Inflammatory macrophage treated with lipopolysaccharide for 4 hours (primary cell): ENCODE measurements at regions not wholly inside any gene's neighbourhood (a gene's known extent, or its start where the extent isn't known, plus 50 kb on each side); places are given as distances from the start of the nearest gene placed in this dataset.
A peak's percentile ranks its signal among the peaks of the same experiment; 100 is the strongest.
"Not testable (repeated sequence)": the region's sequence is repeated elsewhere in the genome, so short reads cannot be mapped to it uniquely, and the experiment has no call there.

Source experiments
- DNase-seq: peaks from one replicate; pipeline ENCODE4 v3.0.0-alpha.2; 2020

GRCh38 chr1:25131794-25132193 lies 100.5 kb downstream of the SYF2 start:
- peak; percentile 38 for DNase-seq

GRCh38 chr1:25130895-25131294 lies 101.4 kb downstream of the SYF2 start:
- DNase-seq, result no peak

- DNase-seq, result no peak
Observed at GRCh38 chr1:25129380-25129779, 102.9 kb downstream of the SYF2 start.

- DNase-seq, result peak; percentile 71
Observed at GRCh38 chr1:25128121-25128621, 104.1 kb downstream of the SYF2 start.

- DNase-seq, result no peak
Observed at GRCh38 chr1:25126562-25126961, 105.7 kb downstream of the SYF2 start.

- no peak for DNase-seq
Observed at GRCh38 chr1:25123551-25123950, 108.8 kb downstream of the SYF2 start.

GRCh38 chr1:25122747-25123146 lies 109.6 kb downstream of the SYF2 start:
- DNase-seq, result no peak

GRCh38 chr1:25120281-25120680 lies 112.0 kb downstream of the SYF2 start:
- peak; percentile 36 for DNase-seq

- peak; percentile 84 for DNase-seq
Observed at GRCh38 chr1:25118546-25118945, 113.8 kb downstream of the SYF2 start.

- DNase-seq, result no peak
Observed at GRCh38 chr1:25117233-25117823, 115.0 kb downstream of the SYF2 start.

- DNase-seq, result no peak
Observed at GRCh38 chr1:25116832-25117231, 115.5 kb downstream of the SYF2 start.

- not testable (repeated sequence) for DNase-seq
Observed at GRCh38 chr1:25116117-25116516, 116.2 kb downstream of the SYF2 start.

GRCh38 chr1:25113731-25114130 lies 118.6 kb downstream of the SYF2 start:
- DNase-seq, result no peak

- DNase-seq, result peak; percentile 74
Observed at GRCh38 chr1:25113086-25113485, 119.2 kb downstream of the SYF2 start.

- peak; percentile 27 for DNase-seq
Observed at GRCh38 chr1:25112400-25112799, 119.9 kb downstream of the SYF2 start.

GRCh38 chr1:25111706-25112105 lies 120.6 kb downstream of the SYF2 start:
- DNase-seq, result no peak

GRCh38 chr1:25110485-25110884 lies 121.8 kb downstream of the SYF2 start:
- DNase-seq, result peak; percentile 65

- peak; percentile 78 for DNase-seq
Observed at GRCh38 chr1:25110036-25110435, 122.3 kb downstream of the SYF2 start.

GRCh38 chr1:25109531-25109951 lies 122.8 kb downstream of the SYF2 start:
- peak; percentile 33 for DNase-seq

- no peak for DNase-seq
Observed at GRCh38 chr1:25107643-25108010, 124.7 kb downstream of the SYF2 start.

- no peak for DNase-seq
Observed at GRCh38 chr1:25106976-25107642, 125.2 kb downstream of the SYF2 start.

GRCh38 chr1:25106352-25106751 lies 126.0 kb downstream of the SYF2 start:
- DNase-seq, result no peak

GRCh38 chr1:25105836-25106235 lies 126.5 kb downstream of the SYF2 start:
- no peak for DNase-seq

- no peak for DNase-seq
Observed at GRCh38 chr1:25104932-25105561, 127.3 kb downstream of the SYF2 start.
